NCI-H748 treated with DMSO at 0.1 percent for 48 hours (cell line): ENCODE measurements at regions not wholly inside any gene's neighbourhood (a gene's known extent, or its start where the extent isn't known, plus 50 kb on each side); places are given as distances from the start of the nearest gene placed in this dataset.
A peak's percentile ranks its signal among the peaks of the same experiment; 100 is the strongest.

ENCODE experiments used
- DNase-seq: peaks from one replicate; lab custom pipeline; 2025; lab: John Stamatoyannopoulos, UW

GRCh38 chr4:23660865-23661264 is 229.0 kb downstream of the PPARGC1A start:
- DNase-seq, result no peak

DNA sequence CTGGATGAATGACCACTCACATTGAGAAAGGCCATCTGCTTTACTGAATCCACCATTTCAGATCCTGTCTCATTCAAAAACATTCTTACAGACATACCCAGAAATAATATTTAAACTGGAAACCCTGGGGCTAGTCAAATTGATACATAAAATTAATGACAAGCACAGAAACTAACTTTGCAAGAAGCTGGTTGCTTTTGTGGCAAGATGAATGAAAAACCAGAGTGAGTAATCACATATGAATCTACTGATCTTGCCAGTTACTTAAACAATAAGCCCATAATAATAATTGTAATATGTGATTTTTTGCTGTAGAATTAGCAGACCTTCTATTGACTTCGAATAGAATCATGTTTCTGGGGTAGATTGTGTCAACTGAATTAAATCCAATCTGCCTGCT is 235.1 kb downstream of the PPARGC1A start:
- no peak for DNase-seq

DNA sequence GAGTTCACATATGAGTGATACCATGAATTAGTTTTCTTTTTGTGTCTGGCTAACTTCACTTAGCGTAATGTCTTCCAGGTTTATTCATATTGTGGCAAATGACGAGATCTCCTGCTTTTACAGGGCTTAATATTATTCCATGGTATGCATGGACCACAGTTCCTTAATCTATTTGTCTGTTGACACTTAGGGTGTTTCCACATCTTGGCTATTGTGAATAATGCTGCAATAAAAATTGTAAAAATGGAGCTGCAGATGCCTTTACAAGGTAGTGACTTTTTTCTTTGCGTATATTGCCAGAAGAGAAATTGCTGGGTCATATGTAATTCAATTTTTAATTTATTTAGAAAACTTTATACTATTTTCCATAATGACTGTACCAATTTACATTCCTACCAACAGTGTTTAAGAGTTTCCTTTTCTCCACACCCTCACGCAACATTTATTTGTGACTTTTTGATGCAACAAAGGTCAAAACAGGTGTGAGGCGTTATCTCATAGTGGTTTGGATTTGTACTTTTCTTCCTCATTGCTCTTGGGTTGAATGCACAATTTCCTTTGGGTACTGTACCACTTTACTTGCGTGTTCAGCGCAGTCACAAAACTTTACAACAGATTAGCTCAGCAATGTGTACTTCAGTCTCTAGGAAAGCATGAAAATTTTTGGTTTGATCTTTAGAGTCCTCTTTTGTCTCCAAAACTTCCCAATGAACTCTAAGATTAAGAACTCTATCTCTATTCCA is 240.8 kb downstream of the PPARGC1A start:
- no peak for DNase-seq

- no peak for DNase-seq
Observed at GRCh38 chr4:23635468-23635867, 254.4 kb downstream of the PPARGC1A start.

DNA sequence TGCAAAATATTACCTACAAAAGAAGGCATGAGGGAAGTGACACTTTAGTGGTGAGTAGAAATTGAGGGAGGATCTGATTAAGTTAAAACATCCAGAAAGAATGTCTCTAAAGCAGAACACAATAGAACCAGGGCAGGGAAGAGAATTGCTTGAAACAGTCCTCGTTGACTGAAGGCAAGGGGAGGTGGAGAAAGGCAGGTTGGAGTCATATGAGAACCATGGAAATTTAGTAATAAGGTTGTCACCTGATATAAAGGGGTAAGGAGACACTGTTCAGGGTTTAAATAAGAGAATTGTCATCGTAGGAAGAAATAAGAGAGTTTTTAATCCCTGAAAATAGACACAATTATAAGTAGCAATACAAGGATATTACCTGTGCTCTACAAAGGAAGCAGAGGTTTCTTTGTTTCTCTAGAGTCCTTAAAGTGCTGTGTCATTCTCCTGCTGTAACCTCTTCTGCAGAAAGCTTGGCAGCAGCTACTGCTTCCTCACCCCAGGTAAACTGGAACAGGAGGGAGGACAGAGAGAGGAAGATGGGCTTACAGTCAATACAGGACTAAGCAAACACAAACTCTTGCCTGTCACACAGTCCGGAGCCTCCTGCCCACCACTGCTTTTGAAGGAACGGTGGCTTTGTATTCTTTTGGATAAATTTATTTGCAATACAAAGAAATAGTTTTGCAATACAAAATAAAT is 258.4 kb downstream of the PPARGC1A start:
- no peak for DNase-seq

DNA sequence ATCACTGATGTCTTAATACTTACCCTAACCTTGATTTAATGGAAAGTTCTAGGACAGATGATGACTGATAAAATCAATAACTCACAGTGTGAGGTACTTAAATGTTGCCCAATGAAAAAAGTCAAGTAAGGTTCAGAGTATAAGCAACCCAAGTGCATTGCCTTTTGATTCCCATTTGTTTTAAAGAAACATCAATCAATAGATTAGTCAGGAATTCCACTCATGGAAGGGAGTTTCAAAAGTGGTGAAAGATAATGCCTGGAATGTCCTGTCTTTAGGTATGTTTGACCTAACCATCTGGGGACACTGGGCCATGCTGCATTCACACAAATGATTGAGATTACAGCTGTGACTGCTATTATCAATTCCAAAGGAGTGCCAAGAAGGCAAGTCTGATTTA is 259.7 kb downstream of the PPARGC1A start:
- no peak for DNase-seq

- no peak for DNase-seq
Observed at GRCh38 chr4:23629421-23629820, 260.4 kb downstream of the PPARGC1A start.

- peak; percentile 78 for DNase-seq
Observed at GRCh38 chr4:23614284-23614892, 275.5 kb downstream of the PPARGC1A start.

- DNase-seq, result no peak
Observed at GRCh38 chr4:23613782-23614181, 276.1 kb downstream of the PPARGC1A start.

- DNase-seq, result no peak
Observed at GRCh38 chr4:23602720-23603119, 287.1 kb downstream of the PPARGC1A start.

- DNase-seq, result no peak
Observed at GRCh38 chr4:23594125-23594524, 295.7 kb downstream of the PPARGC1A start.

DNA sequence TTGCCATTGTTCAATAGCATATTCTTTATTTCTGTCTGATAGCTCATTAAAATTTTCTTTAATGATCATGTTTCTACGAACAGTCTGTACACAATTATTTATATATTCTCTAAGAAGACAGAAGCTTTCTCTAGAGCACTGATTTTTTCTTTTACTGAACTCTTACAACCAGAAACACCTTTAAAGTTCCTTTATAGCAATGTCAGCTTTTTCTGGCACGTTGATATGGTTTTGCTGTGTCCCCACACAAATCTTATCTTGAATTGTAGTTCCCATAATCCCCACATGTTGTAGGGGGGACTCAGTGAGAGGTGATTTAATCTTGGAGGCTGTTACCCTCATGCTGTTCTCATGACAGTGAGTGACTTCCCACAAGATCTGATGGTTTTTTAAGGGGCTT is 299.4 kb downstream of the PPARGC1A start:
- no peak for DNase-seq

GRCh38 chr4:23584024-23584423 is 305.8 kb downstream of the PPARGC1A start:
- DNase-seq, result no peak

DNA sequence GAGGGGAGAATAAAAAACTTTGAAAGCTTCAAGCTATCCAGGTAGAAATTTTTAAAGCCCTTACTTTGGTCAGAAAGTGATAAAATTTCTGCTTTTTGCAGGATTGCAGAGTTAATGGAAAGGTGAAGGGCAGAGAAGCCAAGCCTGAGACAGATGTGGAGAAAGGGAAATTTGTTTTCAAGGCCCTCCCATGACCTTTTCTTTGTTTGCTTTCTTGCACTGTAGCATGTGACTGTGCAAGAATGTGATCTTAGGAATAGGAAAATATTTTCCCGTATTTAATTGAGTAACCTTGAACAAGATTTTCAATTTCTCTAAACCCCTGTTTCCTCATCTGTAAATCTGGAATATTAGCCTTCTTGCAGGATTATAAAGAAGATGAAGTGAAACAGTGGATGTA is 307.2 kb downstream of the PPARGC1A start:
- DNase-seq, result no peak

DNA sequence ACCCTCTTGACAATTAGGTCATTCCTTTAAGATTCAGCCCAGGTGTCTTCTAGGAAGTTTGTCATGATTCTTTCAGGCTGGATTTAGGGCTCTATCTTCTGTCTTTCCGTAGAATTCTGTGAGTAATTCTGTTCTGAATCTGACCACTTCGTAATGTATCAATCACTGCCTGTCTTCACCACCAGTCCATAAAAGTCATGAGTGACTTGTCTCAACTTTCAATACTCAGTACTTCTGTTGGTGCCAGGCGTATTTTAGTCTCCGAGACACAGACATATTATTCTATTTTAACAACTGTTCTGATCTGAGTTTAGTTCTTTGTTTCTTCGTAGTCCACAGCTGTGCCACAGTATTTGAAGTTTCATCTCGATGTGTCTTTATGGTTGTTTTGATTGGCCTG is 310.7 kb downstream of the PPARGC1A start:
- DNase-seq, result no peak

DNA sequence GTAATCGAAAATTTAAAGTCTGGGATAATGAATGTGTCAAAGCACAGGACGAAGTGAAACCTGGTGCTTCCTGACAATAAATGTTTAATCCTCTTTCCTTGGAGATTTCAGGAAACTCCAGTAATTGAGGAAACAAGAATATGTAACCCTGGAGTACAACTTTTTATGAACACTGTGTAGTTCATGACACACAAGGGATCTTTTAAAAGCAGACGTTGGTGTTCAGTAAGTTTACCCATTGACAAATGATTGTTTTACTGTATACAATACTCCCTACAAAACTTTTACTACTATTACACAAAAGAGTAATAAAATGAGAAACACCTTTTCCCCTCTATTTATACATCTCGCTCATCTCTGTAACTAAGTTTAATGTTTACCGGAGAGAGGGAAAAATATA is 312.4 kb downstream of the PPARGC1A start:
- DNase-seq, result no peak

- no peak for DNase-seq
Observed at GRCh38 chr4:23572382-23572781, 317.5 kb downstream of the PPARGC1A start.

DNA sequence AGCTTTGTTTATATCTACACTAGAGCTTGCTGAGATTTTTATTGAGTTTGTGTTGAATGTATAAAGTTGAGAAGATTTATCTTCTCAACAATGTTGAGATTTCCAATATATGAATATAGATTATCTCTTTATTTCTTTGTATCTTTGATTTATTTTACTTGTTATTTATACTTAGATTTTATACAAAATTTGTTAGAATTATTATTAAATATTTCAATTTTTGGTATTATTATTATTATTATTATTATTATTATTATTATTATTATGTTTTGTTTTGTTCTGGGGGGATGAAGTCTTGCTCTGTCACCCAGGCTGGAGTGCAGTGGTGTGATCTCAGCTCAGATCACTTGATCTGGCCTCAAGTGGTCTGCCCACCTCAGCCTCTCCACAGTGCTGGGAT is 322.5 kb downstream of the PPARGC1A start:
- no peak for DNase-seq

DNA sequence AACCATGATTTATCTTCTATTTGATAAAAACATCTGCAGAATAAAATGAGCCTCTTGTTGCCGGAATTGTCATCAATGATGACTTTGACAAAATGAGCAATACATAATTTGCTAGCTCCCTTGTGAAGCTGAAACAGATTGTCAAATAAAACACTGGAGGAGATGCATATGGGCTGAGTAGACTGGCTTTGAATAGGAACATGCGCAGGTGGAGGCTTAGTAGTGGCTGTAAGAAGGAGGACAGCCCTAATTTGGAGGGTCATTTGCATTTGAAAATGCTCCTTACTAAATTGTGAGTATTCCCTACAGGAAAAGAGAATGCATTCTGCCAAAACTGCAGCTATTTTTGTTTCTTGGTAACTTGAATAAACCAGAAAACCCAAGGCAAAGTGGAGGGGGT is 329.1 kb downstream of the PPARGC1A start:
- DNase-seq, result no peak

- DNase-seq, result no peak
Observed at GRCh38 chr4:23558101-23558500, 331.7 kb downstream of the PPARGC1A start.

DNA sequence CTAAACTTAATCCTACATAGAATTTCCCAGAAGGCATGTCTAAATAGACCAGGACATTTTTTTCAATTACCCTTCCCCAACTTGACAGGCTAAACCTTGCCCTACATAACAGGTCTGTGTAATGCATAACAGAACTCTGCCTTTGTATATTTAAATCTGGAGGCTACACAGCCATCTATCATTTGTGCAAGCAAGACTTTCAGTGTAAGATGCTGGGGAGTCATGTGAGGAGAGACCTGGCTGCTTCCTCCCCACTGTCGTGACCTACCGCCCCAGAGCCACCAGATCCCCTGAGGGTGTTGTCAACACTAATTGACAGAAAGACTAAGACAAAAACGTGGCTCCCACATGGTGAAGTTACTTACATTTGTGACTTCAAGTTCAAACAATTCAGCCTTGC is 342.2 kb downstream of the PPARGC1A start:
- no peak for DNase-seq

DNA sequence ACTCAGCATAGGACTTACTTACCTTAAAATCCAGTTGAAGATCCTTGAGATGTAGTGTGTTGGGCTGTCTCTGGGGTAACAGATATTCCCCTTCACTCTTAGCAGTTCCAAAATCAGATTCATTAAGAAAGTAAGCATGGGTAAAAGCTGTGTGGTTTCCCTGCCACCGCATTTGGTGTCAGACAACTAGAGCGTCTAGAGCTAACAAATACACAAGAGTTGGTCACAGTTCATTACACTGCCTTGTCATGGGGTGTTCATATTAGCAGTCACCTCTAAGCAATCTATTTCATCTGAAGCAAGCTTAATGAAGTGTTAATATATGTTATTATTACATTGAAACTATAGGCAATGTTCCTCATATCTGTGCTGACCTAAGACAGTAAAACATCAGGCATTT is 342.8 kb downstream of the PPARGC1A start:
- DNase-seq, result no peak

DNA sequence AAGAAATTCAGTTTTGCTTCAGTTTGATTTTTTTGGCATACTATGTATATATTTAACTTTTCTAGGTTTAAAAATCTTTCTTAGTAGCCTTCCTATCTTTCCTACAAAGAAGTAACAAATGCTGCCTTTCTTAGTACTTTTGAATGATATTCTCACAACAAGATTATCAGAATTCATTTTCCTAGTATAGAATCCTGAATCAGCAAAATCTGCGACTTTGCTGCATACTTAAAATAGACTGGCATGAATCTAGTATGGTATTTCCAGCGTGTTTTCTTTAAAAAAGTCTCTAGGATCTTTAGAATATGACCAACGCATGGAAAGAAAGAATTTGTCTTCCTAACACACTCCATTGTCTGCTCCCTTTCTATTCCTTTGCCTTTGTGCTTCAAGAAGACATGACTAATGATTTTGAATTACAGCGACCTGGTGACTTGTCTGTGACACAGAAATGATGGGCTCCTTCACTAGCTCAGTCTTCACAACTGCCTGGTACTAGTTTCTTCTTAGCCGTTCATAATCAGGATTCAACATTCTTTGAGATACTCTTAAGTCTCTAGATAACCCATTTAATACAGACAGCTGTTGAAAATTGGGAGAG is 349.8 kb downstream of the PPARGC1A start:
- DNase-seq, result no peak
